GM12878 (cell line): ENCODE measurements at regions not wholly inside any gene's neighbourhood (a gene's known extent, or its start where the extent isn't known, plus 50 kb on each side); places are given as distances from the start of the nearest gene placed in this dataset.

ENCODE experiments used
- KDM1A ChIP-seq: fragments of 200-600 bp; sonication (generic); IDR thresholded peaks from 2 replicates; pipeline ENCODE4 v1.6.1; 2016; ENCODE audit warnings: borderline replicate concordance
- LARP7 ChIP-seq: fragments of 450-650 bp; IDR thresholded peaks from 2 replicates; pipeline ENCODE4 v1.6.1; 2017; ENCODE audit warnings: mild to moderate bottlenecking
- TAF1 ChIP-seq: IDR thresholded peaks from 2 replicates; pipeline ENCODE4 v1.6.1; 2011; ENCODE audit warnings: mild to moderate bottlenecking, low read depth, low read length, borderline replicate concordance
- TCF12 ChIP-seq: IDR thresholded peaks from 2 replicates; pipeline ENCODE4 v1.6.1; 2011; ENCODE audit warnings: low read depth, mild to moderate bottlenecking, low read length
- TF ChIP-seq, protein P1 (sequence below), 3 experiments: IDR thresholded peaks in 2 of 3; conservative IDR thresholded peaks in 1 of 3; 2 replicates each; pipeline ENCODE4 v1.5.1; 2011; ENCODE audit warnings: low read depth in 3 of 3, low read length in 3 of 3, mild to moderate bottlenecking in 3 of 3, control low read depth in 2 of 3, moderate library complexity in 2 of 3, inconsistent platforms in 1 of 3, mixed read lengths in 1 of 3; ENCODE audit not compliant: control insufficient read depth in 2 of 3, insufficient read depth in 1 of 3; ENCODE audit errors: extremely low read depth in 1 of 3

DNA sequence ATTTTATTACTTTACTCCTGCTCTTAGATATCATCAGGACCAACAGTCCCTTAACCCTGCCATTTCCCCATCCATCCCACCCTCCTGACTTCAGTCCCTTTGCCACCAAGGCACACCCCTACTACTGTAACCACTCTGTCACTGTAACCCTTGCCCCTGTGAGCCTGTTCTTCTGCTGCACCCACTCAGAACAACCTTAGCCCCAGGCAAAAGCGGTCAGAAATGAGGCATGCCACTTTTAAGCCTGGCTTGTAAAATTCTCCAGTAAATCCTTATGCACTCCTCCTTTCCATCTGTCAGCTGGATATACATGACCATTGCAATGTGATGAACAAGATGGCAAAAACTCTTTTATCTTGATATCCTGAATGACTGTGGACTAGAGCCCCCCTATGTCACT lies 555.0 kb upstream of the PLXNA2 start:
- no peak for TF ChIP-seq KDM1A
- TF ChIP-seq, protein P1, sequence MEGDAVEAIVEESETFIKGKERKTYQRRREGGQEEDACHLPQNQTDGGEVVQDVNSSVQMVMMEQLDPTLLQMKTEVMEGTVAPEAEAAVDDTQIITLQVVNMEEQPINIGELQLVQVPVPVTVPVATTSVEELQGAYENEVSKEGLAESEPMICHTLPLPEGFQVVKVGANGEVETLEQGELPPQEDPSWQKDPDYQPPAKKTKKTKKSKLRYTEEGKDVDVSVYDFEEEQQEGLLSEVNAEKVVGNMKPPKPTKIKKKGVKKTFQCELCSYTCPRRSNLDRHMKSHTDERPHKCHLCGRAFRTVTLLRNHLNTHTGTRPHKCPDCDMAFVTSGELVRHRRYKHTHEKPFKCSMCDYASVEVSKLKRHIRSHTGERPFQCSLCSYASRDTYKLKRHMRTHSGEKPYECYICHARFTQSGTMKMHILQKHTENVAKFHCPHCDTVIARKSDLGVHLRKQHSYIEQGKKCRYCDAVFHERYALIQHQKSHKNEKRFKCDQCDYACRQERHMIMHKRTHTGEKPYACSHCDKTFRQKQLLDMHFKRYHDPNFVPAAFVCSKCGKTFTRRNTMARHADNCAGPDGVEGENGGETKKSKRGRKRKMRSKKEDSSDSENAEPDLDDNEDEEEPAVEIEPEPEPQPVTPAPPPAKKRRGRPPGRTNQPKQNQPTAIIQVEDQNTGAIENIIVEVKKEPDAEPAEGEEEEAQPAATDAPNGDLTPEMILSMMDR (IDR thresholded peaks at IDR 0.05 in 2 of 3, conservative IDR thresholded peaks at IDR 0.05 in 1 of 3; ENCODE audit: control insufficient read depth in 2 of 3, extremely low read depth in 1 of 3, insufficient read depth in 1 of 3, low read depth in 3 of 3, low read length in 3 of 3), result no peak
- no peak for TF ChIP-seq TAF1
- TF ChIP-seq TCF12, result no peak
- no peak for TF ChIP-seq LARP7
